ENCODE measurements at regions not wholly inside any gene's neighbourhood (a gene's known extent, or its start where the extent isn't known, plus 50 kb on each side); places are given as distances from the start of the nearest gene placed in this dataset.
"Not testable (repeated sequence)": the region's sequence is repeated elsewhere in the genome, so short reads cannot be mapped to it uniquely, and the experiment has no call there.

DNA sequence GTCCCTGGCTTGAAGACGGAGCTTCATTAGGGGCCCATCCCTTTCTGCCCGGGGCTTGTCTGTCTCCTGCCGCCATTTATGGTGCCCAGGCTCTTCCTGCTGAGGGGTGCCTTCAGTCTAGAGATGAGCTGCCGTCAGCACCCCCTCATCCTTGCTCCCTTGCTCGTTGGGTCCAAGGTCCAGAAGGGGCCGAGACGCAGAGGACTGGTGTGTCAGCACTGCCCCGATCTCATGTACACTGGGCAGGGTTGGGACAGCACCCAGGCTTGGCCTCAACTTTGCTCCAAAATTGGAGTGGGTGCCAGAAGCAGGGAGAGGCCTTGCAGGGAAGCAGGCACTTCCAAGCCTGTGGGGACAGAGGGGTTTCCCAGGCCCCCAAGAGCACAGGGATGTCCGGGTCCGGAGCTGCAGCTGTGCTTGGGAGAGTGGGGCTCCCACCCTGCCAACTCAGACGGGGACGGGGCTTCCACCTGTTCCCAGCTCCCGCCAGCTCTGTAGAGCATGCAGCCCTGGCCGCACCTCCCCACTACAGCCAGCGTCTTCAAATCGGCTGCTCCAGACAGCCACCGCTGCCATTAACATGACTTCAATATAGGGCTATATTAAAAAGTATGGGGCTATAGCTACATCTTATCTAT is 488.8 kb downstream of the TENT5A start:
- intact Hi-C loops (cut with DNase I; ENCODE audit: low total_unique reads): loop anchor here (5.0 kb wide), 1 partner anchor 1006 kb away; no protein-coding TSS in a partner anchor
- H3K27ac ChIP-seq: no peak overlapping the region
- H3K9me3 ChIP-seq: no peaks in the 10 kb centered on the region
- H3K4me3 ChIP-seq: no peak overlapping the region
- no peaks in the 10 kb centered on the region for H3K4me1 ChIP-seq
- no peak for TF ChIP-seq POLR2AphosphoS5 (IDR thresholded peaks at IDR 0.05)
- TF ChIP-seq, protein P1, sequence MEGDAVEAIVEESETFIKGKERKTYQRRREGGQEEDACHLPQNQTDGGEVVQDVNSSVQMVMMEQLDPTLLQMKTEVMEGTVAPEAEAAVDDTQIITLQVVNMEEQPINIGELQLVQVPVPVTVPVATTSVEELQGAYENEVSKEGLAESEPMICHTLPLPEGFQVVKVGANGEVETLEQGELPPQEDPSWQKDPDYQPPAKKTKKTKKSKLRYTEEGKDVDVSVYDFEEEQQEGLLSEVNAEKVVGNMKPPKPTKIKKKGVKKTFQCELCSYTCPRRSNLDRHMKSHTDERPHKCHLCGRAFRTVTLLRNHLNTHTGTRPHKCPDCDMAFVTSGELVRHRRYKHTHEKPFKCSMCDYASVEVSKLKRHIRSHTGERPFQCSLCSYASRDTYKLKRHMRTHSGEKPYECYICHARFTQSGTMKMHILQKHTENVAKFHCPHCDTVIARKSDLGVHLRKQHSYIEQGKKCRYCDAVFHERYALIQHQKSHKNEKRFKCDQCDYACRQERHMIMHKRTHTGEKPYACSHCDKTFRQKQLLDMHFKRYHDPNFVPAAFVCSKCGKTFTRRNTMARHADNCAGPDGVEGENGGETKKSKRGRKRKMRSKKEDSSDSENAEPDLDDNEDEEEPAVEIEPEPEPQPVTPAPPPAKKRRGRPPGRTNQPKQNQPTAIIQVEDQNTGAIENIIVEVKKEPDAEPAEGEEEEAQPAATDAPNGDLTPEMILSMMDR (IDR thresholded peaks at IDR 0.05): no peak
- no peak for TF ChIP-seq POLR2A (IDR thresholded peaks at IDR 0.05)
- H3K27me3 ChIP-seq: no peaks in the 10 kb centered on the region
- no peak for DNase-seq (ENCODE audit: low spot score in 2 of 2)
- no peaks in the 10 kb centered on the region for H3K36me3 ChIP-seq

DNA sequence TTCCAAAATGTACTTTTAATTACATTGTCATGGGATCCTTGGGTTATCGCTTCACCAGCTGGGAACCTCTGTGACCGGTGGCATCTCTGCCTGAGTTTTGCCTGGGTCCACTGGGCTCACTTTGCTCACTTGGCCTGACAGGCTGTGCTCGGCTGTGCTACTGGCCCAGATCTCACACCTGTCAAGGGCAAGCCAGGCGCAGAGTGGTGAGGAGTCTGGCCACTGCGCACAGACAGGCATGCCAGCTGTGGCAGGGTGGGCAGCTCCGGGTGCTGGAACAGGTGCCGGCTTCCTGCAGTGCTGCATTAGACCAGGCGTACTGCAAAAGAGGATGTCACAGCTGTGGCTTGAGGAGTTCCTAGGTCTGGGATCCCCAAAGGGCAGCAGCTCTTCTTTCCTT is 489.8 kb downstream of the TENT5A start:
- intact Hi-C loops (cut with DNase I; ENCODE audit: low total_unique reads): loop anchor here (5.0 kb wide), 1 partner anchor 1005 kb away; no protein-coding TSS in a partner anchor
- H3K27ac ChIP-seq: no peak overlapping the region
- no peaks in the 10 kb centered on the region for H3K36me3 ChIP-seq
- H3K27me3 ChIP-seq: no peaks in the 10 kb centered on the region
- no peak for DNase-seq (ENCODE audit: low spot score in 2 of 2)
- TF ChIP-seq, protein P1 (IDR thresholded peaks at IDR 0.05): no peak
- no peaks in the 10 kb centered on the region for H3K9me3 ChIP-seq
- H3K4me1 ChIP-seq: no peaks in the 10 kb centered on the region
- H3K4me3 ChIP-seq: no peak overlapping the region

DNA sequence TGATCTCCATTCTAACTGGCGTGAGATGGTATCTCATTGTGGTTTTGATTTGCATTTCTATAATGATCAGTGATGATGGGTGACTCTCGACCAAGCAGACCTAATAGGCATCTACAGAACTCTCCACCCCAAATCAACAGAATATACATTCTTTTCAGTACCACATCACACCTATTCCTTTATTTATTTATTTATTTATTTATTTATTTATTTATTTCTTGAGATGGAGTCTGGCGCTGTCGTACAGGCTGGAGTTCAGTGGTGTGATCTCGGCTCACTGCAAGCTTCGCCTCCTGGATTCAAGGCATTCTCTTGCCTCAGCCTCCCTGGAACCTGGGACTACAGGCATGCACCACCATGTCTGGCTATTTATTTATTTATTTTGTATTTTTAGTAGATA is 496.3 kb downstream of the TENT5A start:
- H3K9me3 ChIP-seq; H3K36me3 ChIP-seq; H3K27ac ChIP-seq; H3K27me3 ChIP-seq; intact Hi-C loops (cut with DNase I; ENCODE audit: low total_unique reads); H3K4me1 ChIP-seq; DNase-seq (ENCODE audit: low spot score in 2 of 2); H3K4me3 ChIP-seq: not testable (repeated sequence)

DNA sequence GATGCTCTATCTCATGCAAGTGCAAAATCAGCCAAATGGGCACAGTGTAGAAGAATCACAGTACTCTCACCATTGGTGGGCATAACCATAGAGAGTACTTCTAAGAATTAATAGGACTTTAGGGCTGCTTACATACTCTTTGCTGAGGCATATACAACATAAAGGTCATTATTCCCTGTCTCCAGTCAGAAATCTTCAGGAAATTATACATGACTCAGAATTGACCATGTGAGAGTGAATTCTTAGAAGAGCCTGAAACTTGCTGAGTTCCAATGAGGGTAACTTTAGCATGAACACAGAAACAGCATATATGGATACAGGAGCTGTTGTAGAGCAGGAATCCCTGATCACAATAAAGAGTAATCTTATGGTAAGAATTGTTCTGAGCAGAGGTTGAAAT is 498.7 kb downstream of the TENT5A start:
- H3K9me3 ChIP-seq: peaks cover 0 to 7% of the 10 kb centered on the region in 2 donors

DNA sequence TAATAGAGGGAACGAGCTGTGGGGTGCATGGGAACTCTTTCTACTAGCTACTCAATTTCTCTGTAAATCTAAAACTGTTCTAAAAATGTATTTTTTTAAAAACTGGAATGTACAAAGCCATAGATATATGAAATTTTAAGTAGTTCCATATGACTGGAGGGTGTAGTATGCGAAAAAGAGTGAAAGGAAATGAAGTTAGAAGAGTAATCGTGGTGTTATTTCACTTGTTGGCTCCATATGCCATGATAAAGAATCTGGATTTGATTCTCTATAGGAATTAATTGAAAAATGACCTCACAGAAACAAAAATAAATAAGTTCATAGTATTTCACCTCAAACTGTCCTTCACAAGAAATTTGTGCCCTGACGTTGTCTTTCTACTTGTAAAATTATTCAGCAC is 500.2 kb downstream of the TENT5A start:
- DNase-seq (ENCODE audit: low spot score in 2 of 2): no peak
- H3K4me1 ChIP-seq: no peaks in the 10 kb centered on the region
- H3K27me3 ChIP-seq: no peaks in the 10 kb centered on the region
- H3K36me3 ChIP-seq: peaks cover 3% of the 10 kb centered on the region
- intact Hi-C loops (cut with DNase I; ENCODE audit: low total_unique reads): no loop called here
- H3K9me3 ChIP-seq: peaks cover 0 to 7% of the 10 kb centered on the region in 2 donors
- no peak overlapping the region for H3K27ac ChIP-seq
- H3K4me3 ChIP-seq: no peak overlapping the region
- TF ChIP-seq, protein P1 (IDR thresholded peaks at IDR 0.05): no peak
- TF ChIP-seq POLR2A (IDR thresholded peaks at IDR 0.05): no peak

More for the DNA sequence above, 498.7 kb downstream of the TENT5A start:
- no peak overlapping the region for H3K27ac ChIP-seq
- TF ChIP-seq, protein P1 (IDR thresholded peaks at IDR 0.05): no peak
- TF ChIP-seq POLR2A (IDR thresholded peaks at IDR 0.05) (no peak), POLR2AphosphoS5 (IDR thresholded peaks at IDR 0.05) (no peak)
- H3K4me3 ChIP-seq: no peak overlapping the region
- no peaks in the 10 kb centered on the region for H3K36me3 ChIP-seq
- H3K4me1 ChIP-seq: no peaks in the 10 kb centered on the region
- no peaks in the 10 kb centered on the region for H3K27me3 ChIP-seq
- intact Hi-C loops (cut with DNase I; ENCODE audit: low total_unique reads): no loop called here
- DNase-seq (ENCODE audit: low spot score in 2 of 2): no peak

DNA sequence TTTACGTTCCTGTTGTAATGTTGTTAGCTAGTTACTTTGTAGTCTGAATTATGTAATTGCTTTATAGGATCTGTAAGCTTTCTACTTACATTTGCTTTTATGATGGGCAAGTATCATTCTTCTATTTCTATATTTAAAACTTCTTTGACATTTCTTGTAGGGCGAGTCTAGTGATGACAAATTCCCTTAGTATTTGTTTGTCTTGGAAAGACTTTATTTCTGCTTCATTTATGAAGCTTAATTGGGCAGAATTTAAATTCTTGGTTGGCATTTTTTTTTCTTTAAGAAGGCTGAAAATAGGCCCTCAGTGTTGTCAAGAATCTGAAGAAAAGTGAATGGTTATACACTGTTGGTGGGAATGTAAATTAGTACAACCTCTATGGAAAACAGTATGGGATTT is 506.3 kb downstream of the TENT5A start:
- no peak overlapping the region for H3K27ac ChIP-seq
- TF ChIP-seq POLR2A (IDR thresholded peaks at IDR 0.05): no peak
- TF ChIP-seq POLR2AphosphoS5 (IDR thresholded peaks at IDR 0.05): no peak
- TF ChIP-seq, protein P1 (IDR thresholded peaks at IDR 0.05): no peak
- H3K27me3 ChIP-seq: no peaks in the 10 kb centered on the region
- no peak overlapping the region for H3K4me3 ChIP-seq
- H3K36me3 ChIP-seq: peaks cover 5% of the 10 kb centered on the region
- intact Hi-C loops (cut with DNase I; ENCODE audit: low total_unique reads): no loop called here
- H3K9me3 ChIP-seq: peaks cover 0 to 7% of the 10 kb centered on the region in 2 donors
- no peak for DNase-seq (ENCODE audit: low spot score in 2 of 2)
- H3K4me1 ChIP-seq: no peaks in the 10 kb centered on the region
